Dedifferentiated amniotic fluid mesenchymal stem cell (primary cell): ENCODE measurements at regions not wholly inside any gene's neighbourhood (a gene's known extent, or its start where the extent isn't known, plus 50 kb on each side); places are given as distances from the start of the nearest gene placed in this dataset.
"Not testable (repeated sequence)": the region's sequence is repeated elsewhere in the genome, so short reads cannot be mapped to it uniquely, and the experiment has no call there.

ENCODE experiments used
- DNase-seq: peaks from one replicate; pipeline ENCODE4 v3.0.0-alpha.2; 2016; ENCODE audit errors: extremely low spot score

GRCh38 chr13:111413407-111414187 is 93.2 kb downstream of the TEX29 start:
- no peak for DNase-seq

- no peak for DNase-seq
Observed at GRCh38 chr13:111414341-111414740, 93.9 kb downstream of the TEX29 start.

- DNase-seq = no peak
Observed at GRCh38 chr13:111415246-111415645, 94.8 kb downstream of the TEX29 start.

GRCh38 chr13:111415765-111416164 is 95.3 kb downstream of the TEX29 start:
- no peak for DNase-seq

- DNase-seq = no peak
Observed at GRCh38 chr13:111418101-111418500, 97.7 kb downstream of the TEX29 start.

GRCh38 chr13:111420113-111420876 is 99.9 kb downstream of the TEX29 start:
- no peak for DNase-seq

GRCh38 chr13:111421216-111421615 is 100.8 kb downstream of the TEX29 start:
- DNase-seq = no peak

- DNase-seq = no peak
Observed at GRCh38 chr13:111422348-111422747, 101.9 kb downstream of the TEX29 start.

GRCh38 chr13:111423168-111423785 is 102.8 kb downstream of the TEX29 start:
- DNase-seq = no peak

- DNase-seq = no peak
Observed at GRCh38 chr13:111424134-111424533, 103.7 kb downstream of the TEX29 start.

- no peak for DNase-seq
Observed at GRCh38 chr13:111425326-111425725, 104.9 kb downstream of the TEX29 start.

GRCh38 chr13:111429064-111429558 is 108.7 kb downstream of the TEX29 start:
- no peak for DNase-seq

- DNase-seq = no peak
Observed at GRCh38 chr13:111431206-111431605, 110.8 kb downstream of the TEX29 start.

GRCh38 chr13:111434578-111435159 is 114.2 kb downstream of the TEX29 start:
- no peak for DNase-seq

GRCh38 chr13:111436446-111436845 is 116.0 kb downstream of the TEX29 start:
- DNase-seq = no peak

GRCh38 chr13:111437417-111437816 is 117.0 kb downstream of the TEX29 start:
- no peak for DNase-seq

- no peak for DNase-seq
Observed at GRCh38 chr13:111437856-111438547, 117.6 kb downstream of the TEX29 start.

GRCh38 chr13:111440492-111440891 is 120.0 kb downstream of the TEX29 start:
- not testable (repeated sequence) for DNase-seq

- DNase-seq = no peak
Observed at GRCh38 chr13:111443981-111444380, 123.5 kb downstream of the TEX29 start.

GRCh38 chr13:111448504-111448903 is 128.1 kb downstream of the TEX29 start:
- DNase-seq = no peak

- no peak for DNase-seq
Observed at GRCh38 chr13:111449041-111449440, 128.6 kb downstream of the TEX29 start.

GRCh38 chr13:111451402-111451801 is 131.0 kb downstream of the TEX29 start:
- no peak for DNase-seq
